ENCODE measurements at regions not wholly inside any gene's neighbourhood (a gene's known extent, or its start where the extent isn't known, plus 50 kb on each side); places are given as distances from the start of the nearest gene placed in this dataset.

GRCh38 chr15:97146929-97147870, 813.3 kb upstream of the ARRDC4 start:
- TF ChIP-seq POLR2A (IDR thresholded peaks at IDR 0.05): no peak
- no peak for TF ChIP-seq POLR2AphosphoS5 (IDR thresholded peaks at IDR 0.05)
- no peak for TF ChIP-seq CTCF (IDR thresholded peaks at IDR 0.05)

All from prostate gland (tissue), 2 donors.